ENCODE measurements at regions not wholly inside any gene's neighbourhood (a gene's known extent, or its start where the extent isn't known, plus 50 kb on each side); places are given as distances from the start of the nearest gene placed in this dataset.
A peak's percentile ranks its signal among the peaks of the same experiment; 100 is the strongest.
"Not testable (repeated sequence)": the region's sequence is repeated elsewhere in the genome, so short reads cannot be mapped to it uniquely, and the experiment has no call there.

DNA sequence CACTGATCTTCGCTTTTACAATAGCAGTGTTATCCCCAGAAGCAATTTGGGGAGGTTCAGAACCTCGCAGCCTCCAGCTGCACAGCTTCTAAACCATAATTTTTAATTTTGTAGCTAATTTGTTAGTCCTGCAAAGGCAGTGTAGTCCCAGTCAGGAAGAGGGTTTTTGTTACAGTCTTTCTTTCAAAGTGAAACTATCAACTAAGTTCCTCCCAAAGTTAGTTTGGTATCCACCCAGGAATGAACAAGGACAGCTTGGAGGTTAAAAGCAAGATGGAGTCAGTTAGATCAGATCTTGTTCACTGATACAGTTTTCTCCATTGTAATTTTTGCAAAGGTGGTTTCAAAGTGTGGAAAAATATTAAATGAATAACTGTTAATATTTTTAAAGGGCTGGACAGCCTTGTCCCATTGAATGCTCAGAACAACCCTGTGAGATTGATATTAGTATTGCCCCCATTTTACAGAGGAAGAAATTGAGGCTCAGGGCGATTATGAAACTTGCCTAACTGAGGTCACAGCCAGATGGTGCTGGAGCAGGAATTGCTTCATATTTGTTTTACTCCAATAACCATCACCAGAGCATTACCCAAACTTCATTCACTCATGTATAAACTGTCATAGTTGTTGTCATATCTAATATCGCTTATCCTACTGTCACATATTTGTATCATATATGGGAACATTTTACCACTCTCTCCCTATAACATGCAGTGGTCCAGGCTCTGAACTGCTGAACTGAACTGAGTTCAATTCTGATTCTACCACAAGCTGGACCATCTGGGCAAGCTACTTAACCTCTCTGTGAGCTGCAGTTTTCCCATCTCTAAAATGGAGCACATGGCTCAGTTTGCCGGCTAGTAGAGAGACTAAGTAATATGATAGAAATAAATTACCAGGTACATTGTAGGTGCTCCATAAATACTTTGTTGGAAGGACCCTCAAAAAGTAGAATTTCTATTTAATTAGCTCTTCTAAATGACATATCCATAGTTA, 213.8 kb downstream of the BCAS1 start:
- no peak for DNase-seq (ENCODE audit: low read depth)

DNA sequence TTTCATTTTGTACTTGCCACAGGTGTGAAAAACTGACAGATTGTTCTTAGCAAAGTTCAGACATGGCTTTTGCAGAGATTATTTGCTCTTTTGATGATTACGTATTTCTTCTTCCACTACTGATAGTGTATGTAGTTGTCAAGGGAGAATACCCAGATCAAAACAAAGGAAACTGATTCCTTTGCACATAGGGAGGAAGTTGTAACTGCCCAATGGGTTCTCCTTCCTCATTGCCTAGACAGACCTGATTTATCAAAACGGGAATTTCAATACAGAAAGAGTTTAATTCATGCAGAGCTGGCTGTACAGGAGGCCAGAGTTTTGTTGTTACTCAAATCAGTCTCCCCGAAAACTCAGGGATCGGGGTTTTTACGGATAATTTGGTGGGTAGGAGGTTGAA, 214.7 kb downstream of the BCAS1 start:
- no peak for DNase-seq (ENCODE audit: low read depth)

DNA sequence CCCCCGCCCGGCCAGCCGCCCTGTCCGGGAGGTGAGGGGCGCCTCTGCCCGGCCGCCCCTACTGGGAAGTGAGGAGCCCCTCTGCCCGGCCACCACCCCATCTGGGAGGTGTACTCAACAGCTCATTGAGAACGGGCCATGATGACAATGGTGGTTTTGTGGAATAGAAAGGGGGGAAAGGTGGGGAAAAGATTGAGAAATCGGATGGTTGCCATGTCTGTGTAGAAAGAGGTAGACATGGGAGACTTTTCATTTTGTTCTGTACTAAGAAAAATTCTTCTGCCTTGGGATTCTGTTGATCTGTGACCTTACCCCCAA, 215.8 kb downstream of the BCAS1 start:
- DNase-seq (ENCODE audit: low read depth), result not testable (repeated sequence)

DNA sequence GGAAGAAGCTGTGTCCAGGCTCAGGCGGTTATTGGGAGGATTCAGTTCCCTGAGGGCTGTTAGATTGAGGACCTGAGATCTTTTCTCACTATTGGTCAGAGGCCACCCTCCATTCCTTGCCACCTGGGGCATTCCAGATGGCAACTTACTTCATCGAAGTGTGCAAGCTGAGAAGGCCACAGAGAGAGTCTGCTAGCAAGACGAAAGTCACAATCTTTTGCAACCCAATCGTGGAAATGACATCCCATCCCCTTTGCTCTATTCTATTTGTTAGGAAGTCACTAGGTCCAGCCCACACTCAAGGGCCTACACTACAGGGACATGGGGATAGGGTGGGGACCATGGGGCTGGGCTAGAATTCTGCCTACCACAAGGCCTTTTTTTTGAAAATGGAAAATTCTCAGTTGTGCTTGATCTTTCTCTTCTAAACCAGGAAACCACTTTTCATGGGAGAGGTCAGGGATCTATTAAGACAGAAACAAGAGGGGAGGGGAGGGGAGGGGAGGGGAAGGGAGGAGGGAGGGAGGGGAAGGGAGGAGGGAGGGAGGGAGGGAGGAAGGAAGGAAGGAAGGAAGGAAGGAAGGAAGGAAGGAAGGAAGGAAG, 217.2 kb downstream of the BCAS1 start:
- DNase-seq (ENCODE audit: low read depth), result no peak

DNA sequence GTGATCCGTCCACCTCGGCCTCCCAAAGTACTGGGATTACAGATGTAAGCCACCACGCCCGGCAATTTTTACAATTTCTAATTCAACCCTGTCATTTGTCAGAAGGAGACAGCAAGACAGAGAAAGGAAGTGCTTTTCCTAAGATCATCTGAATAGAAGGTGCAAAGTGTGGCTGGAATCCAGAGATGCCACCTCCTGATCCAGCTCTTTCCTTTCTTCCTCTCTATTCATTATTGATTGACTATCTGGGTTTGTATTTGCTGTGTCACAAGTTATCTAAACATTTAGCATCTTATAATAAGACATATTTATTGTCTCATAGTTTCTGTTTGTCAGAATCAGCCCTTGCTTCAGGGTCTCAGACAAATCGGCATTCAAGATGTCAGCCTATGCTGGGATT, 217.7 kb downstream of the BCAS1 start:
- DNase-seq (ENCODE audit: low read depth), result no peak

DNA sequence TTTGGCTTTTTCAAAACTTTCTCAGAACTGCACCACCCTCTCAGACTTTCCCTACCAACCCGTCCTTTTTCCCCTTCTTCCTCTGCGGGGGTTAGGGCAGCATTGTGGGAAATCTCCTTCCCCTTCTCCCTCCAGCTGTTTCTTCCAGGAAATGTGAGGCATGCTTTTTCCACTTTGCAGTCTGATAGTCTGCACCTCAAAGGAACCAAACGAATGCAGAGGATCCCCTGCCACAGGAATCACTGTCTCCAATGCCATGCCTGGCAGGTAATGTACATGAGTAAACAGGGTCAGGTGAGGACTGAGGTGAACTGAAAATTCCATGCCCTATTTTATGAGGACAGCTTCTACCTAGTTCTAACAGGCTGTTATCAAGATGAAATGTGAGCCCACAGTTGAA, 218.4 kb downstream of the BCAS1 start:
- DNase-seq (ENCODE audit: low read depth), result no peak

DNA sequence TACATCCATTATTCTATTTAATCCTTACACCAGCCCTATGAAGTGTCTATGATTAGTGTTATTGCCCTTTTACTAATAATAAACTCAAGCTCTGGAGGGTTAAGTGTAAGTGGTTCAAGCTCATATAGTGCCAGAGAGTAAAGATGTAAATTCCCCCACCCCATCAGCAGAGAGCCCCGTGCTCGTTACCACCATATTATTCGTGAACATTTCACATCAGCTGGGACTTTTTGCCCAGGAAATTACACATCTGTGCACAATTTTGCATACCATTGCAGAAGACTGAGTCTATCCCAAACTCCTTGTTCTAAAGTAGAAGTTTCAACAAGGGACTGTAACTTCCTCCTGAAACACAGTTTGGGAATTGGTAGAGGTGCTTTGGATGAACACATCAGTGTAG, 220.1 kb downstream of the BCAS1 start:
- DNase-seq (ENCODE audit: low read depth), result no peak

DNA sequence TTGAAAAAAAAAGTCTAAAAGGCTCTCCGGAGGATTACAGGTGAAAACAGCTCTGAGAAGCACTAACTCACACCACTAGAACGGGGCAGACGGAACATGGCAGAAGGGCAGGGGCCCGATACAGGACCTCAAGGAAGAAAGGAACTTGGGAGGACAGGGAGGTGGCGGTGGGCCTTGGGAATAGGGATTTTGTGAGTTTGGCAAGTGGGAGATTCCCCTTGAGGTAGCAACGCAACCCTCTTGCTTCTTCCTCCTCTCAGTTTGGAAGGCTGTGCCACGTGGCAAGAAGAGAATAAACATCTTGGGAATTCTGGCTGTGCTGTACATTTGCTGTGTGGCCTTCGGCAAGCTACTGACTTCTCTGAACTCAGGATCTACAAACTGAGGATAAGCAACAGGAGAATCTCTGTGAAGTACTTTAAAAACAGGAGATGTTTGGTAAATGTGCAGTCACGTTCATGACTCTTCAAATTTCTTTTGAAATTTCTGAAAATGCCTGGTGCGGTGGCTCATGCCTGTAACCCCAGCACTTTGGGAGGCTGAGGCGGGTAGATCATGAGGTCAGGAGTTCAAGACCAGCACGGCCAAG, 220.8 kb downstream of the BCAS1 start:
- DNase-seq (ENCODE audit: low read depth), result no peak

DNA sequence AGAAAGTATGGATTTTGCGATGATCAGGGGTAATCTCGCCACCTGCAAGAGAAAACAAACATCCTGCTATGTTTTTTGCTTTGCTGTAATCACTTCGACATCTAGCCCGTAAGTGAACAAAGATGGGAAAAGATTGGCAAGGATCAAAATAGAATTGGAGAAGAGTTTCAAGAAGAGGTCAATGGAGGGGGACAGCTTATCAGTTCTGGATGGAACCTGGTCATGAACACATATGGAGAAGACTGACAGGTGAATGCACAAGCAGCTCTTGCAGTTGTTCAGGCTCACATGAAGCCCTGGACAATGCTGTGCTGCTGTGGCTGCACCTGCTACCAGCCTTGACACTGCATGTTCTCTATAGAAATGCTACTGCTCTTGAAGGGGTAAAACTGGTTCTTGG, 222.1 kb downstream of the BCAS1 start:
- DNase-seq (ENCODE audit: low read depth), result no peak

DNA sequence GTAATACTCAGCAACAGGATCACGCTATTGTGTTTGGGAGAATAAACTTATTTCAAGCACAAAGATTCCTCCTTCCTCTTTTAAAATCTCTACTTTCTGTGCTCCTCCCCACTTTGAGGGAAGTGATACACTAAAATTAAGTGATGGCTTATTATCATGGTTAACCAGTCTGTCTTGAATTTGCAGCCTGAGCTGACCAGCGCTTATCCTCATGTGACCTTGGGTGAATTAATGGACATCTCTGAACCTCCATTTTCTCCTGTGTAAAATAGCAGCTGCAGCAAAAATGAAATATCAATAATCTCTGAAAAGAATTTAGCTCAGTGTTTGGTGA, 222.6 kb downstream of the BCAS1 start:
- no peak for DNase-seq (ENCODE audit: low read depth)

DNA sequence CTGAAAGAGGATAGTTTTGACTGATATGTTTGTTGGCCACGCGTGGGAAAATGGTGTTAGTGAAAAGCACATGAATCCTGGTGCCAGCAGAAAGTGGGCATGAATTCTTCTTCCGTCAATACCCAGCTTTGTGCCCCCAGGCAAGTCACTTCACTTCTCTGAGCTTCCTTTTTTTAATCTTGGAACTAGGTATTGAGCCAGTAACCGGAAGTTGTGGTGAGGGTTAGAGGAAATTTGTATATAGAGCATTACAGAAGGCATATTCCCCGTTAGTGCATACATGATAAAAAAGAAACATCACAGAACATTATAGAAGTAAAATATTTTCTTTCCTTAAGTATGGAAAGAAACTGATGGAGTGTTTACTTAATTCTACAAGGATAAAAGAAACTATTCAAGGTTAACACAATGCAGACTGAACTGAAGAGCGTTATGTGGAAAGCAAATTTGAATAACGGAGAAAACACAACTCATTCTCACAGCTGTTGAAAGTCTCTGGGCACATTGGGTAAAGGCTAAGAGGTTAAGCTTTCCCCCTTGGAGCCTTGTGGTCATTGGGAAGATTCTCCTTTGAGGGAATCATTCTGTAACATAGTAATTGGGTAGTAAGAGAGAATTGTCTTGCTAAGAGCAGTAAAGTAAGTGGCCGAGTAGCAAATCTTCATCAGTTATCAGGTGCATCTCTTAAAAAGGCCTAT, 223.1 kb downstream of the BCAS1 start:
- no peak for DNase-seq (ENCODE audit: low read depth)

DNA sequence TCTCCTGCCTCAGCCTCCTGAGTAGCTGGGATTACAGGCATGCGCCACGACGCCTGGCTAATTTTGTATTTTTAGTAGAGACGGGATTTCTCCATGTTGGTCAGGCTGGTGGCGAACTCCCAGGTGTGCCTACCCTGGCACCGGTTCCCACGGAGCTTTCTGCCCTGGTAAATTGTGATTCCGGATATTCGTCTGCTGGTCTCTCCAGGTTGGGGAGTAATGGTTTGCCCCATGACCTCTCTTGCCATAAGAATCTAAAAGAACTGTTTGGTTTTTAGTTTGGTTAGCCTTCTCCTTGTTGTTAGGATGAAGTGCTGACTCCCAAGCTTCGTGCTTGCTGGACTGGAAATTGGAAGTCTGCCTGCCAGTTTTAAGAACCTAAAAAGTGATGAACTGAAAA, 223.8 kb downstream of the BCAS1 start:
- no peak for DNase-seq (ENCODE audit: low read depth)

DNA sequence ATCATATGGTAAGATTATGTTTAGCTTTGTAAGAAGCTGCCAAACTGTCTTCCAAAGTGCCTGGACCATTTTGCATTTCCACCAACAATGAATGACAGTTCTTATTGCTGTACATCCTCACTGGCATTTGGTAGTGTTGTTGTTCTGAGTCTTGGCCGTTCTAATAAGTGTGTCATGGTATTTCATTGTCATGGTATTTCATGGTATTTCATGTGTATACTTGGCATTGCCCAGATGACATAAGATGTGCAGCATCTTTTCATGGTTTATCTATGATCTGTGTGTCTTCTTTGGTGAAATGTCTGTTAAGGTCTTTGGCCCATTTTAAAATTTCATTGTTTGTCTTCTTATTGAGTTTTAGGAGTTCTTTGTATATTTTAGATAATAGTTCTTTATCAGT, 224.4 kb downstream of the BCAS1 start:
- no peak for DNase-seq (ENCODE audit: low read depth)

DNA sequence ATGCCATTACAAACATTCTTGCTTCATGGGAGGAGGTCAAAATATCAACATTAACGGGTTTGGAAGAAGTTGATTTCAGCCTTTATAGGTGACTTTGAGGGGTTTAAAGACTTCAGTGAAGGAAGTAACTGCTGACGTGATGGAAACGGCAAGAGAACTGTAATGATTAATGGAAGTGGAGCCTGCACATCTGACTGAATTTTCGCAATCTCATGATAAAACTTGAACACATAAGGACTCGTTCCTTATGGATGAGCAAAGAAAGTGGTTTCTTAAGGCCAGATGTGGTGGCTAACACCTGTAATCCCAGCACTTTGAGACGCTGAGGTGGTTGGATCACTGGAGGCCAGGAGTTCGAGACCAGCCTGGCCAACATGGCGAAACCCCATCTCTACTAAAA, 226.1 kb downstream of the BCAS1 start:
- peak; percentile 84 for DNase-seq (ENCODE audit: low read depth)

DNA sequence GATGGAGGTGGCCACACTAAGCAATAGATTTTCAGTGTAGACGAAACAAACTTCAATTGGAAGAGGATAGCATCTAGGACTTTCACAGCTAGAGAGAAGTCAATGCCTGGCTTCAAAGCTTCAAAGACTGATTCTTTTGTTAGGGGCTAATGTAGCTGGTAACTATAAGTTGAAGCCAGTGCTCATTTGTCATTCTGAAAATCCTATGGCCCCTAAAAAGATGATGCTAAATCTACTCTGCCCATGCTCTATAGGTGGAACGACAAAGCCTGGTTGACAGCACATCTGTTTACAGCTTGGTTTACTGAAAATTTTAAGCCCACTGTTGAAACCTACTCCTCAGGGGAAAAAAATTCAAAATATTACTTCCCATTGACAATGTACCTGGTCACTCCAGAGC, 226.7 kb downstream of the BCAS1 start:
- no peak for DNase-seq (ENCODE audit: low read depth)

DNA sequence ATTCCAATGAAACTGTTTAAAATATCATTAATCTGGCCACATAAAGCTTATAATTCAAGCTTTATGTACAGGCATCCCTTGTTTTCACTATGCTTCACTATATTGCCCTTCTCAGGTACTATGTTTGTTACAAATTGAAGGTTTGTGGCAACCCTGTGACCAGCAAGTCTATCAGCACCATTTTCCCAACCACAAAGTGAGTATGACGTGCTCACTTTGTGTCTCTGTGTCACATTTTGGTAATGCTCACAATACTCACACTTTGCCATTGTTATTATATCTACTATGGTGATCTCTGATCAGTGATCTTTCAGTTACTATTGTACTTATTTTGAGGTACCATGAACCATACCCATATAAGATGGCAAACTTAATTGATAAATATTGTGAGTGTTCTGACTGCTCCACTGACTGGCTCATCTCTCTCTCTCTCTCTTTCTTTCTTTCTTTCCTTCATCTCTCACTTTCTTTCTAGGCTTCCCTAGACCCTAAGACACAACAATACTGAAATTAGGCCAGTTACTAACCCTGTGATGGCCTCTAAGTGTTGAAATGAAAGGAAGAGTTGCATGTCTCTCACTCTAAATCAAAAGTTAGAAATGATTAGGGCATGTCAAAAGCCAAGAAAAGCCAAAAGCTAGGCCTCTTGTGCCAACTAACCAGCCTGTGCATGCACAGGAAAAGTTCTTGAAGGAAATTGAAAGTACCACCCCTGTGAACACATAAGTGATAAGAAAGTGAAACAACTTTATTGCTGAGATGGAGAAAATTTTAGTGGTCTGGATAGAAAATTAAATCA, 227.9 kb downstream of the BCAS1 start:
- DNase-seq (ENCODE audit: low read depth), result no peak

DNA sequence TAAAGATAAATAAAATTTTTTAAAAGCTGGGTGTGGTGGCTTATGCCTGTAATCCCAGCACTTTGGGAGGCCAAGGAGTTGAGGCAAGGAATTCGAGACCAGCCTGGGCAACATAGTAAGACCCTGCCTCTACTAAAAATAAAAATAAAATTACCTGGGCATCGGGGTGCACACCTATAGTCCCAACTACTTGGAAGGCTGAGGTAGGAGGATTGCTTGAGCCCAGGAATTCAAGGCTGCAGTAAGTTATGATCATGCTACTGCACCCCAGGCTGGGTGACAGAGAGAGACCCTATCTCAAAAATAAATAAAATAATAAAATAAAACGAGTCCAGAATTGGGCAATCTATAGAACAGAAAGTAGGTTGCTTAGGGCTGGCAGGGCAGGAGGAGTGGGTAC, 228.7 kb downstream of the BCAS1 start:
- DNase-seq (ENCODE audit: low read depth), result no peak

DNA sequence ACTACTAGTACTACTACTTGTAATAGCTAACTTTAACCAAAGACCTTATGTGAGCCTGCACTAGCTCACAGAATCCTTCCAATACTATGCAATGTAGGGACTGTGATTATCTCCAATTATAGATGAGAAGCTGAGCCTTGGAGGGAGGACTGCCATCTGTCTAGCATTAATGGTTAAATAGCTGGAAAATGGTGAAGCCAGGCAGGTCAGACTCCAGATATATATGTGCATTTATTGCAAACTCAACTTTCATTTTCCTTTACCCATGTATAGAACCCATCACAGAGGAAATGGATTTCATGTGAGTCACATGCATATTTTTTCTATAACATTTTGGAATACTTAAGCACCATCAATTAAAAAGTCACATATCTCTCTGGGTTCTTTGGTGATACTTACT, 229.9 kb downstream of the BCAS1 start:
- DNase-seq (ENCODE audit: low read depth), result no peak

DNA sequence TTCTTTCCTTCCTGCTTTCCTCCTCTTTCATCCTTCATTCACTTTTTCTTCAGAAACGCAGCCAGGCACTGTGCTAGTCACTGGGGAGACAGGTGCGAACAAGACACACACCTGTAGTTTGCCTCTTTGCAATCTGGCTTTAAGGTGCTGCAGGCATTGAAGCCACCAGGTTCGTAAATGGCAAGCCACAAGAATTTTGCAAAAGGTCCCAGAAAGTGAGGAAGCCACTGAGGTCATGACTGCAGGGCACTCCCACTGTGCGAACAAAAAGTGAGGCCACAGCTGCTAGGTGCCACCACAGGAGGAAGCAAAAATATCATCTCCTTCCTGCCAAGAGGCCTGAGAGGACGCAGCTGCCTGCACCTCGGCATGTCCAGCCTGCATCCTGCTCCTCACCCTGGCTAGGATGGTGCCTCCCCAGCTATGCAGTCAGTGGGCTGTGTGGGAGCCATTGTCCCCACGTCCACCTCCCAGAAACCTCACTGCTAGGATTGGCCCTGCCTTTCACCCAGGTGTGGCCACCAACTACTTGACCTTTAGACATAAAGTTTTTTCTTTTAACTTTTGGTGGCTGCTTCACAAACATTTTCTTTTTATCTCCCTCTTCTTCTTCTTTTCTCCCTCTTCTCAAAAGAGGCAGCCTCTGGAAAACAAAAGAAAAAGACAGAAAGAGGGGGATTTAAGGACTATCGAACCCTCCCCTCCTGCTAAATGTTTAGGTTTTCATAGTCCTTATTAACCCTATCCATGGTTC, 230.8 kb downstream of the BCAS1 start:
- DNase-seq (ENCODE audit: low read depth), result no peak

DNA sequence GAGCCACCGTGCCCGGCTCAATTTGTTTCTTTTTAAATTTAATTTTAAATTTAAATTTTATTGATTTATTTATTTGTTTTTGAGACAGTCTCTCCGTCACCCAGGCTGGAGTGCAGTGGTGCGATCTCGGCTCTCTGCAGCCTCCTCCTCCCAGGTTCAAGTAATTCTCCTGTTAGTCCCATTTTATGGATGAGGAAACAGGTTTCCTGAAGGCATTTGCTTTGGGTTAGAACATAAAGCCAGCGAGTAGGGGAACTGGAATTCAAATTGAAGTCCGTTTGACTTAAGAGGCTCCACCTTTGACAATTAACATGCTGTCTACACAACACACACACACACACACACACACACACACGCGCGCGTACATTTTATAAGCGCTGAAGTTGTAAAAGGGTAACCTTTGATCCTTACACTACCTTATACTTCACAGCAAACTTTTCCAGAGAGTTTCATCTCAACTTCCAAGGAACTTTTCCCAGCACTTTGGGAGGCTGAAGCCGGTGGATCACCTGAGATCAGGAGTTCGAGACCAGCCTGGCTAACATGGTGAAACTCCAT, 232.0 kb downstream of the BCAS1 start:
- no peak for DNase-seq (ENCODE audit: low read depth)

Data from amniotic epithelial cell (primary cell).